Keratinocyte (primary cell): ENCODE measurements at regions not wholly inside any gene's neighbourhood (a gene's known extent, or its start where the extent isn't known, plus 50 kb on each side); places are given as distances from the start of the nearest gene placed in this dataset.

Experiments used
- DNase-seq: peaks from one replicate; pipeline ENCODE4 v3.0.0-alpha.2; 2011; ENCODE audit warnings: low read depth, missing footprints, low spot score
- FAIRE-seq: peaks from 2 replicates; lab custom pipeline; 2011; peaks lifted over from hg19 to GRCh38; lab: Jason Lieb, UNC
- H2AFZ ChIP-seq: 2 replicates; pipeline ENCODE4 v1.6.0; 2012; ENCODE audit warnings: low read length, control low read depth, inconsistent platforms; ENCODE audit not compliant: control insufficient read depth
- H3K27ac ChIP-seq: 2 replicates; pipeline ENCODE4 v1.5.1; 2011; ENCODE audit warnings: low read length; ENCODE audit not compliant: control insufficient read depth, insufficient read depth
- H3K27me3 ChIP-seq: 3 replicates; pipeline ENCODE4 v1.6.0; 2011; ENCODE audit warnings: low read length; ENCODE audit not compliant: control insufficient read depth, insufficient read depth; ENCODE audit errors: extremely low read depth
- H3K36me3 ChIP-seq, 2 experiments: 2 replicates in 1 of 2; 3 replicates in 1 of 2; pipeline ENCODE4 v1.5.1; 2011; ENCODE audit warnings: low read length in 2 of 2, mild to moderate bottlenecking in 1 of 2; ENCODE audit not compliant: control insufficient read depth in 2 of 2, insufficient read depth in 2 of 2; ENCODE audit errors: extremely low read depth in 1 of 2
- H3K4me1 ChIP-seq: 3 replicates; pipeline ENCODE4 v1.5.1; 2011; ENCODE audit warnings: low read length; ENCODE audit not compliant: control insufficient read depth, insufficient read depth; ENCODE audit errors: extremely low read depth
- H3K4me2 ChIP-seq: 3 replicates; pipeline ENCODE4 v1.6.0; 2011; ENCODE audit warnings: low read depth, low read length; ENCODE audit not compliant: control insufficient read depth, insufficient read depth; ENCODE audit errors: extremely low read depth
- H3K4me3 ChIP-seq, 3 experiments: fragments of 200-600 bp in 1 of 3; sonication (generic) in 1 of 3; 2 replicates in 2 of 3; 3 replicates in 1 of 3; pipeline ENCODE4 v1.5.1; 2011 to 2016; ENCODE audit warnings: low read length in 3 of 3, mild to moderate bottlenecking in 3 of 3, control low read depth in 2 of 3, inconsistent platforms in 1 of 3, low read depth in 1 of 3, mixed read lengths in 1 of 3, mixed run types in 1 of 3, moderate library complexity in 1 of 3; ENCODE audit not compliant: control insufficient read depth in 2 of 3, insufficient read depth in 2 of 3; ENCODE audit errors: extremely low read depth in 1 of 3
- H3K79me2 ChIP-seq: 2 replicates; pipeline ENCODE4 v1.6.0; 2012; ENCODE audit warnings: low read length; ENCODE audit not compliant: control insufficient read depth, insufficient read depth
- H3K9ac ChIP-seq: 3 replicates; pipeline ENCODE4 v1.6.0; 2011; ENCODE audit warnings: low read length; ENCODE audit not compliant: control insufficient read depth, insufficient read depth; ENCODE audit errors: extremely low read depth
- H3K9me1 ChIP-seq: 3 replicates; pipeline ENCODE4 v1.6.0; 2011; ENCODE audit warnings: low read length; ENCODE audit not compliant: control insufficient read depth, insufficient read depth; ENCODE audit errors: extremely low read depth
- H3K9me3 ChIP-seq: 2 replicates; pipeline ENCODE4 v1.5.1; 2012; ENCODE audit warnings: low read depth, low read length; ENCODE audit not compliant: control insufficient read depth
- H4K20me1 ChIP-seq: 3 replicates; pipeline ENCODE4 v1.6.0; 2011; ENCODE audit warnings: low read length; ENCODE audit not compliant: control insufficient read depth, insufficient read depth; ENCODE audit errors: extremely low read depth
- EZH2 ChIP-seq: IDR thresholded peaks from one replicate; pipeline ENCODE4 v1.6.1; 2012; ENCODE audit warnings: inconsistent platforms, mild to moderate bottlenecking, low read length, moderate library complexity
- dilution Hi-C: fragments of 300-500 bp; cut with MboI; formaldehyde crosslinking; loops from one replicate; pipeline ENCODE4 v1.7.0; 2020; ENCODE audit warnings: low sequenced_read_pairs; ENCODE audit not compliant: extremely low pct_ligation_motif_present
- TF ChIP-seq, protein P1 (sequence below), 3 experiments: IDR thresholded peaks in 1 of 3; conservative IDR thresholded peaks in 1 of 3; optimal IDR thresholded peaks in 1 of 3; 2 replicates in 2 of 3; 3 replicates in 1 of 3; pipeline versions ENCODE3 to v1.5.1; 2011; ENCODE audit warnings: low read length in 3 of 3, mild to moderate bottlenecking in 3 of 3, moderate library complexity in 2 of 3, control low read depth in 1 of 3, inconsistent platforms in 1 of 3; ENCODE audit not compliant: insufficient read depth in 2 of 3; ENCODE audit errors: extremely low read depth in 1 of 3

DNA sequence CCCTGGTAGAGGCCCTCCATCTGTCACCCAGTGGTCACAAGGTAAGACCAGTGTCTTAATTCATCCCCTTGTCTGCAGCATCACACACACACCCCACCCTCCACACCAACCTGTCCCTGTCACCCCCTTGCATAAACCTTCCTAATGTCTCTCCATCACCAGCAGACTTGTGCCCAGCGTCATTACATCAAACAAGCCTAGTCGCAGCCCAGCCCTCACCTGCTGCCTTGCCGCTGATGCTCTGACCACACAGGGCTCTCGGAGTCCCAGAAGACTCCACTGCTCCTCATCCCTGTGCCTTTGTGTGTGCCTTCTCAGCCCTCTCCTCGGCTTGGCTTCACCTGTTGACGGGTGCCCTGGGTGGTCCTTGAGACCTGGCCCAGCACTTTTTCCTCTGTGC, 171.2 kb downstream of the GLI2 start:
- Histone ChIP-seq H3K9me3 (no peaks in the 10 kb centered on the region), H3K9me1 (no peaks in the 10 kb centered on the region), H3K79me2 (no peaks in the 10 kb centered on the region), H3K9ac (no peak overlapping the region), H2AFZ (no peak overlapping the region), H3K27ac (no peak overlapping the region), H3K4me1 (no peaks in the 10 kb centered on the region), H3K36me3 (no peaks in the 10 kb centered on the region), H4K20me1 (no peaks in the 10 kb centered on the region), H3K4me2 (no peak overlapping the region), H3K27me3 (peaks cover 6% of the 10 kb centered on the region), H3K4me3 (no peak overlapping the region)
- DNase-seq (no peak), FAIRE-seq (no peak)
- TF ChIP-seq, protein P1, sequence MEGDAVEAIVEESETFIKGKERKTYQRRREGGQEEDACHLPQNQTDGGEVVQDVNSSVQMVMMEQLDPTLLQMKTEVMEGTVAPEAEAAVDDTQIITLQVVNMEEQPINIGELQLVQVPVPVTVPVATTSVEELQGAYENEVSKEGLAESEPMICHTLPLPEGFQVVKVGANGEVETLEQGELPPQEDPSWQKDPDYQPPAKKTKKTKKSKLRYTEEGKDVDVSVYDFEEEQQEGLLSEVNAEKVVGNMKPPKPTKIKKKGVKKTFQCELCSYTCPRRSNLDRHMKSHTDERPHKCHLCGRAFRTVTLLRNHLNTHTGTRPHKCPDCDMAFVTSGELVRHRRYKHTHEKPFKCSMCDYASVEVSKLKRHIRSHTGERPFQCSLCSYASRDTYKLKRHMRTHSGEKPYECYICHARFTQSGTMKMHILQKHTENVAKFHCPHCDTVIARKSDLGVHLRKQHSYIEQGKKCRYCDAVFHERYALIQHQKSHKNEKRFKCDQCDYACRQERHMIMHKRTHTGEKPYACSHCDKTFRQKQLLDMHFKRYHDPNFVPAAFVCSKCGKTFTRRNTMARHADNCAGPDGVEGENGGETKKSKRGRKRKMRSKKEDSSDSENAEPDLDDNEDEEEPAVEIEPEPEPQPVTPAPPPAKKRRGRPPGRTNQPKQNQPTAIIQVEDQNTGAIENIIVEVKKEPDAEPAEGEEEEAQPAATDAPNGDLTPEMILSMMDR (optimal IDR thresholded peaks at IDR 0.05 in 1 of 3, IDR thresholded peaks at IDR 0.05 in 1 of 3, conservative IDR thresholded peaks at IDR 0.05 in 1 of 3; ENCODE audit: extremely low read depth in 1 of 3, insufficient read depth in 2 of 3, low read length in 3 of 3) = no peak
- no peak for TF ChIP-seq EZH2
- dilution Hi-C loops = no loop called here

DNA sequence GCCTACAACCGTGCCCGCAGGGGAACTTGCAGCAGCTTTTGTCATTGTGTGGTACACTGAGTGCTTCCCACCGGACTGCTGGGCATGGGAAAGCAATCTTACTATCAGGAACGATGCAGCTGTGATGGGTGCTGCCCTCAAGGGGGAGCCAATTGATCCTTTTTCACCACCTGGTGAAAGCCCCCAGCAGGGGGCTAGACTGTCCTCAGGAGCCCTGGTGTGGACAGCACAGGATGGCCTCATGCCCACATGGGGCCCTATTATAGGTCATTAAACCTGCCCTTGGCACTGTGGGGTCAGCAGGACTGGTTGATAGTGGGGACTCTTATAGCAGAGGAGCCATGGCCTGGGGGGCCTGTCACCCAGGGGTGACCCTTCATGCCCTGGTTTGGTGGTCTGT, 172.2 kb downstream of the GLI2 start:
- H3K27ac ChIP-seq = no peak overlapping the region
- DNase-seq = no peak
- H3K4me1 ChIP-seq = peaks cover 5% of the 10 kb centered on the region
- no peaks in the 10 kb centered on the region for H3K9me1 ChIP-seq
- no peaks in the 10 kb centered on the region for H3K9me3 ChIP-seq
- H3K79me2 ChIP-seq = no peaks in the 10 kb centered on the region
- H2AFZ ChIP-seq = no peak overlapping the region
- no peaks in the 10 kb centered on the region for H4K20me1 ChIP-seq
- FAIRE-seq = no peak
- H3K36me3 ChIP-seq = no peaks in the 10 kb centered on the region
- dilution Hi-C loops = no loop called here
- H3K27me3 ChIP-seq = peaks cover 6% of the 10 kb centered on the region
- H3K4me3 ChIP-seq = no peak overlapping the region
- no peak overlapping the region for H3K9ac ChIP-seq
- TF ChIP-seq, protein P1 (optimal IDR thresholded peaks at IDR 0.05 in 1 of 3, IDR thresholded peaks at IDR 0.05 in 1 of 3, conservative IDR thresholded peaks at IDR 0.05 in 1 of 3; ENCODE audit: extremely low read depth in 1 of 3, insufficient read depth in 2 of 3, low read length in 3 of 3) = peak in 1 of 3 experiments; percentile 35
- TF ChIP-seq EZH2 = no peak
- H3K4me2 ChIP-seq = no peak overlapping the region
